GM23338 (cell line): ENCODE measurements at regions not wholly inside any gene's neighbourhood (a gene's known extent, or its start where the extent isn't known, plus 50 kb on each side); places are given as distances from the start of the nearest gene placed in this dataset.

Experiments used
- ATAC-seq: fragments of 200-7000 bp; cut with Tn5 transposase; 3 replicates; pipeline ENCODE4 v1.9.1; 2020
- DNase-seq: peaks from one replicate; pipeline ENCODE4 v3.0.0-alpha.2; 2015; ENCODE audit warnings: low spot score
- H2AFZ ChIP-seq: fragments of 200-600 bp; sonication (generic); 2 replicates; pipeline ENCODE4 v1.8.0; 2016; ENCODE audit warnings: antibody characterized with exemption, mild to moderate bottlenecking, moderate library complexity
- H3F3A ChIP-seq: fragments of 200-600 bp; sonication (generic); replicated peaks from 2 replicates; pipeline ENCODE4 v1.8.0; 2017; ENCODE audit warnings: antibody characterized with exemption, mixed run types, low read depth
- H3K27ac ChIP-seq: fragments of 200-600 bp; sonication (generic); 2 replicates; pipeline ENCODE4 v1.6.1; 2016; ENCODE audit warnings: low read depth
- H3K27me3 ChIP-seq: fragments of 200-600 bp; sonication (generic); 2 replicates; pipeline ENCODE4 v1.8.0; 2016; ENCODE audit warnings: mild to moderate bottlenecking, mixed run types, moderate library complexity; ENCODE audit not compliant: insufficient read depth
- H3K36me3 ChIP-seq: fragments of 200-600 bp; sonication (generic); 2 replicates; pipeline ENCODE4 v1.8.0; 2016; ENCODE audit warnings: mild to moderate bottlenecking; ENCODE audit not compliant: insufficient read depth
- H3K4me1 ChIP-seq: fragments of 200-600 bp; sonication (generic); 2 replicates; pipeline ENCODE4 v1.8.0; 2016; ENCODE audit warnings: mild to moderate bottlenecking, moderate library complexity; ENCODE audit not compliant: insufficient read depth
- H3K4me2 ChIP-seq: fragments of 200-600 bp; sonication (generic); 2 replicates; pipeline ENCODE4 v1.7.1; 2017; ENCODE audit warnings: mixed run types
- H3K4me3 ChIP-seq: fragments of 200-600 bp; sonication (generic); 2 replicates; pipeline ENCODE4 v1.6.1; 2016; ENCODE audit warnings: mixed run types
- H3K79me2 ChIP-seq: fragments of 200-600 bp; sonication (generic); replicated peaks from 2 replicates; pipeline ENCODE4 v1.8.0; 2017; ENCODE audit warnings: mild to moderate bottlenecking; ENCODE audit not compliant: insufficient read depth
- H3K9me2 ChIP-seq: fragments of 200-600 bp; sonication (generic); 2 replicates; pipeline ENCODE4 v1.8.0; 2017; ENCODE audit not compliant: insufficient read depth
- H4K20me1 ChIP-seq: fragments of 200-600 bp; sonication (generic); replicated peaks from 2 replicates; pipeline ENCODE4 v1.8.0; 2017; ENCODE audit warnings: mild to moderate bottlenecking; ENCODE audit not compliant: insufficient read depth
- H3K27ac Mint-ChIP-seq: 2 replicates; pipeline ENCODE4 v1.8.0; 2020; ENCODE audit warnings: inconsistent platforms, mild to moderate bottlenecking, moderate library complexity, mixed read lengths
- H3K27me3 Mint-ChIP-seq: 3 replicates; pipeline ENCODE4 v1.8.0; 2022; ENCODE audit warnings: low read depth, mild to moderate bottlenecking, moderate library complexity, mixed read lengths, inconsistent platforms; ENCODE audit not compliant: insufficient read depth, poor library complexity
- H3K36me3 Mint-ChIP-seq: 3 replicates; pipeline ENCODE4 v1.8.0; 2021; ENCODE audit warnings: low read depth, mild to moderate bottlenecking, inconsistent platforms, moderate library complexity, mixed read lengths
- H3K4me1 Mint-ChIP-seq: 3 replicates; pipeline ENCODE4 v1.8.0; 2020; ENCODE audit warnings: mild to moderate bottlenecking, inconsistent platforms, mixed read lengths
- H3K4me3 Mint-ChIP-seq: 3 replicates; pipeline ENCODE4 v1.8.0; 2021; ENCODE audit warnings: moderate library complexity, mild to moderate bottlenecking, inconsistent platforms, mixed read lengths
- H3K9me3 Mint-ChIP-seq: 3 replicates; pipeline ENCODE4 v1.8.0; 2020; ENCODE audit warnings: moderate library complexity, mild to moderate bottlenecking, inconsistent platforms, mixed read lengths
- CREB1 ChIP-seq: fragments of 250-450 bp; sonication (Bioruptor Pico); IDR thresholded peaks from 2 replicates; pipeline ENCODE4 v1.5.0; 2020; ENCODE audit warnings: low read depth, mild to moderate bottlenecking, moderate library complexity
- CTCF ChIP-seq, 2 experiments: fragments of 200-600 bp in 1 of 2; sonication (generic) in 1 of 2; conservative IDR thresholded peaks; 2 replicates each; pipeline versions ENCODE4 v1.5.1 to v1.6.1; 2016 to 2017; ENCODE audit warnings: antibody characterized with exemption in 2 of 2, low read depth in 2 of 2, mild to moderate bottlenecking in 2 of 2, moderate library complexity in 1 of 2
- ETS1 ChIP-seq: IDR thresholded peaks from 2 replicates; pipeline ENCODE4 v1.6.1; 2016; ENCODE audit warnings: antibody characterized with exemption
- EZH2 ChIP-seq: fragments of 200-600 bp; sonication (generic); IDR thresholded peaks from one replicate; pipeline ENCODE4 v1.8.0; 2017; ENCODE audit warnings: antibody characterized with exemption, mild to moderate bottlenecking, low read depth; ENCODE audit not compliant: unreplicated experiment
- EZH2phosphoT487 ChIP-seq: fragments of 200-600 bp; sonication (generic); IDR thresholded peaks from one replicate; pipeline ENCODE4 v1.8.1; 2018; ENCODE audit warnings: antibody characterized with exemption; ENCODE audit not compliant: unreplicated experiment
- JUNB ChIP-seq: IDR thresholded peaks from one replicate; pipeline ENCODE4 v1.6.1; 2016; ENCODE audit warnings: antibody characterized with exemption; ENCODE audit not compliant: unreplicated experiment
- NANOG ChIP-seq: IDR thresholded peaks from 2 replicates; pipeline ENCODE4 v1.6.1; 2016; ENCODE audit warnings: antibody characterized with exemption, borderline replicate concordance
- POLR2AphosphoS5 ChIP-seq: IDR thresholded peaks from 2 replicates; pipeline ENCODE4 v1.6.1; 2016; ENCODE audit warnings: antibody characterized with exemption, low read depth
- REST ChIP-seq: IDR thresholded peaks from one replicate; pipeline ENCODE4 v1.6.1; 2018; ENCODE audit warnings: antibody characterized with exemption; ENCODE audit not compliant: unreplicated experiment
- STAT1 ChIP-seq: IDR thresholded peaks from one replicate; pipeline ENCODE4 v1.6.1; 2016; ENCODE audit warnings: antibody characterized with exemption; ENCODE audit not compliant: unreplicated experiment
- ZNF114 ChIP-seq: fragments of 250-450 bp; sonication (Bioruptor Pico); IDR thresholded peaks from 2 replicates; pipeline ENCODE4 v1.5.0; 2020; ENCODE audit warnings: mild to moderate bottlenecking, moderate library complexity
- ZNF331 ChIP-seq: fragments of 250-450 bp; sonication (Bioruptor Pico); IDR thresholded peaks from 2 replicates; pipeline ENCODE4 v1.5.0; 2020; ENCODE audit warnings: low read depth, mild to moderate bottlenecking, moderate library complexity
- ZNF462 ChIP-seq: fragments of 250-450 bp; sonication (Bioruptor Pico); IDR thresholded peaks from 2 replicates; pipeline ENCODE4 v1.5.0; 2020; ENCODE audit warnings: mild to moderate bottlenecking, moderate library complexity

GRCh38 chr20:17862171-17862570 is 106.4 kb downstream of the SNX5 start:
- ATAC-seq (no peak), DNase-seq (no peak)
- H3K27me3 ChIP-seq, result no peaks in the 10 kb centered on the region
- H3K4me2 ChIP-seq, result no peak overlapping the region
- peaks cover 23% of the 10 kb centered on the region; the same call in 1 of the 2 replicates for H3K4me1 ChIP-seq
- H3K27ac Mint-ChIP-seq, result no peak overlapping the region
- H3K4me3 Mint-ChIP-seq, result no peak overlapping the region; the same call in 2 of the 3 replicates
- H3F3A ChIP-seq, result no peaks in the 10 kb centered on the region
- TF ChIP-seq REST, result no peak
- no peak for TF ChIP-seq CREB1
- TF ChIP-seq ZNF331 (CRISPR knock-in tag), result no peak
- no peak for TF ChIP-seq EZH2phosphoT487
- no peak for TF ChIP-seq POLR2AphosphoS5
- no peak for TF ChIP-seq ZNF462 (CRISPR knock-in tag)
- no peak for TF ChIP-seq STAT1
- no peak for TF ChIP-seq NANOG
- TF ChIP-seq EZH2, result no peak
- TF ChIP-seq ZNF114 (CRISPR knock-in tag), result no peak
- TF ChIP-seq CTCF (conservative IDR thresholded peaks at IDR 0.05; ENCODE audit: low read depth in 2 of 2), result no peak
- no peak for TF ChIP-seq JUNB
- no peak for TF ChIP-seq ETS1
- H3K4me1 Mint-ChIP-seq, result peaks cover 15% of the 10 kb centered on the region
- H3K4me3 ChIP-seq, result no peak overlapping the region
- peaks cover 7% of the 10 kb centered on the region for H3K27me3 Mint-ChIP-seq
- no peaks in the 10 kb centered on the region for H4K20me1 ChIP-seq
- no peaks in the 10 kb centered on the region for H3K9me2 ChIP-seq
- no peaks in the 10 kb centered on the region for H3K36me3 ChIP-seq
- no peaks in the 10 kb centered on the region; the same call in 2 of the 3 replicates for H3K36me3 Mint-ChIP-seq
- no peaks in the 10 kb centered on the region; the same call in 2 of the 3 replicates for H3K9me3 Mint-ChIP-seq
- no peak overlapping the region for H2AFZ ChIP-seq
- no peaks in the 10 kb centered on the region for H3K79me2 ChIP-seq
- H3K27ac ChIP-seq, result no peak overlapping the region
